Calu3 (cell line): ENCODE measurements at regions not wholly inside any gene's neighbourhood (a gene's known extent, or its start where the extent isn't known, plus 50 kb on each side); places are given as distances from the start of the nearest gene placed in this dataset.

ENCODE experiments used
- BruUV-seq: library from RNA; stranded (reverse); fragments of 400-500 nt; replicated peaks from 2 replicates; lab custom pipeline; 2021; lab: Mats Ljungman, UMichigan
- CTCF ChIA-PET: fragments of 300-600 bp; sonication (Branson Sonifier 250); formaldehyde crosslinking; loops from one replicate; lab custom pipeline; 2022; ENCODE audit warnings: antibody characterized with exemption; lab: Charles Lee
- DNase-seq: peaks from one replicate; pipeline ENCODE4 v3.0.0; 2022
- H3K27ac Mint-ChIP-seq: one replicate; pipeline ENCODE4 v1.8.0; 2022; ENCODE audit warnings: mixed read lengths; ENCODE audit not compliant: unreplicated experiment
- H3K27me3 Mint-ChIP-seq: one replicate; pipeline ENCODE4 v1.8.0; 2022; ENCODE audit warnings: mixed read lengths; ENCODE audit not compliant: unreplicated experiment
- H3K36me3 Mint-ChIP-seq: one replicate; pipeline ENCODE4 v1.8.0; 2022; ENCODE audit warnings: mild to moderate bottlenecking, moderate library complexity, mixed read lengths; ENCODE audit not compliant: insufficient read depth, unreplicated experiment
- H3K4me1 Mint-ChIP-seq: one replicate; pipeline ENCODE4 v1.8.0; 2022; ENCODE audit warnings: mild to moderate bottlenecking, low read depth, mixed read lengths; ENCODE audit not compliant: unreplicated experiment
- H3K4me3 Mint-ChIP-seq: one replicate; pipeline ENCODE4 v1.8.0; 2022; ENCODE audit warnings: mild to moderate bottlenecking, low read depth, moderate library complexity, mixed read lengths; ENCODE audit not compliant: unreplicated experiment
- H3K9me3 Mint-ChIP-seq: one replicate; pipeline ENCODE4 v1.8.0; 2022; ENCODE audit warnings: low read depth, mixed read lengths; ENCODE audit not compliant: unreplicated experiment
- CTCF ChIP-seq: fragments of 200-600 bp; IDR thresholded peaks from one replicate; pipeline ENCODE4 v1.8.0; 2022; ENCODE audit warnings: antibody characterized with exemption; ENCODE audit not compliant: unreplicated experiment
- intact Hi-C: fragments of 100-400 bp; cut with micrococcal nuclease; formaldehyde crosslinking; loops from one replicate; pipeline ENCODE4 v1.10.0; 2022; ENCODE audit not compliant: unreplicated experiment

GRCh38 chr13:82566864-82567263 lies 1315.4 kb downstream of the SLITRK1 start:
- intact Hi-C loops: no loop called here
- no peaks in the 10 kb centered on the region for H3K27me3 Mint-ChIP-seq
- H3K4me3 Mint-ChIP-seq: no peak overlapping the region
- no peaks in the 10 kb centered on the region for H3K36me3 Mint-ChIP-seq
- CTCF ChIA-PET: no interaction called here
- H3K4me1 Mint-ChIP-seq: no peaks in the 10 kb centered on the region
- H3K27ac Mint-ChIP-seq: no peak overlapping the region
- peaks cover 2% of the 10 kb centered on the region for H3K9me3 Mint-ChIP-seq
- no peak for DNase-seq
- BruUV-seq: no TSS peak
- TF ChIP-seq CTCF: no peak

GRCh38 chr13:82565201-82565600 lies 1317.1 kb downstream of the SLITRK1 start:
- intact Hi-C loops: no loop called here
- H3K4me1 Mint-ChIP-seq: no peaks in the 10 kb centered on the region
- BruUV-seq: no TSS peak
- H3K27me3 Mint-ChIP-seq: no peaks in the 10 kb centered on the region
- peaks cover under 1% of the 10 kb centered on the region for H3K9me3 Mint-ChIP-seq
- no peak for DNase-seq
- CTCF ChIA-PET: no interaction called here
- no peaks in the 10 kb centered on the region for H3K36me3 Mint-ChIP-seq
- H3K27ac Mint-ChIP-seq: no peak overlapping the region
- no peak overlapping the region for H3K4me3 Mint-ChIP-seq
- no peak for TF ChIP-seq CTCF

GRCh38 chr13:82560889-82561288 lies 1321.4 kb downstream of the SLITRK1 start:
- Mint-ChIP-seq H3K4me3 (no peak overlapping the region), H3K36me3 (no peaks in the 10 kb centered on the region), H3K27ac (no peak overlapping the region), H3K9me3 (no peaks in the 10 kb centered on the region), H3K27me3 (no peaks in the 10 kb centered on the region), H3K4me1 (no peaks in the 10 kb centered on the region)
- no peak for DNase-seq
- CTCF ChIA-PET: no interaction called here
- intact Hi-C loops: no loop called here
- no TSS peak for BruUV-seq
- no peak for TF ChIP-seq CTCF

GRCh38 chr13:82522872-82523271 lies 1359.4 kb downstream of the SLITRK1 start:
- H3K4me3 Mint-ChIP-seq: no peak overlapping the region
- no peaks in the 10 kb centered on the region for H3K4me1 Mint-ChIP-seq
- BruUV-seq: no TSS peak
- CTCF ChIA-PET: no interaction called here
- no peaks in the 10 kb centered on the region for H3K36me3 Mint-ChIP-seq
- intact Hi-C loops: no loop called here
- DNase-seq: no peak
- no peak overlapping the region for H3K27ac Mint-ChIP-seq
- no peaks in the 10 kb centered on the region for H3K9me3 Mint-ChIP-seq
- TF ChIP-seq CTCF: no peak
- H3K27me3 Mint-ChIP-seq: no peaks in the 10 kb centered on the region
